ENCODE measurements at regions not wholly inside any gene's neighbourhood (a gene's known extent, or its start where the extent isn't known, plus 50 kb on each side); places are given as distances from the start of the nearest gene placed in this dataset.

GRCh38 chr11:70810133-70810532, 411.8 kb downstream of the CTTN start:
- TF ChIP-seq EZH2 (IDR thresholded peaks at IDR 0.05) (no peak), CTCF (IDR thresholded peaks at IDR 0.05 in 2 of 3, conservative IDR thresholded peaks at IDR 0.05 in 1 of 3; ENCODE audit: borderline replicate concordance in 1 of 3, insufficient read depth in 1 of 3, low read depth in 2 of 3, low read length in 2 of 3) (no peak), POLR2A (IDR thresholded peaks at IDR 0.05; ENCODE audit: borderline replicate concordance, extremely low read depth, insufficient read depth, insufficient read length) (no peak), YY1 (IDR thresholded peaks at IDR 0.05; ENCODE audit: extremely low read depth, insufficient replicate concordance, low read depth, low read length) (no peak), ZFX (IDR thresholded peaks at IDR 0.05) (no peak), SIN3A (IDR thresholded peaks at IDR 0.05; ENCODE audit: low read depth) (no peak), JUND (IDR thresholded peaks at IDR 0.05) (no peak)
